SU-DHL-6 (cell line): ENCODE measurements at regions not wholly inside any gene's neighbourhood (a gene's known extent, or its start where the extent isn't known, plus 50 kb on each side); places are given as distances from the start of the nearest gene placed in this dataset.

ENCODE experiments used
- H2AFZ ChIP-seq: fragments of 200-600 bp; sonication (generic); 2 replicates; pipeline ENCODE4 v1.6.1; 2014; ENCODE audit warnings: low read depth, mild to moderate bottlenecking, moderate library complexity, mixed read lengths, antibody characterized with exemption, low read length; ENCODE audit not compliant: severe bottlenecking
- H3F3A ChIP-seq: fragments of 200-600 bp; shearing (Covaris generic); 2 replicates; pipeline ENCODE4 v1.6.0; 2016; ENCODE audit warnings: antibody characterized with exemption, mild to moderate bottlenecking; ENCODE audit not compliant: insufficient read depth
- H3K27ac ChIP-seq: fragments of 200-600 bp; sonication (generic); 2 replicates; pipeline ENCODE4 v1.5.1; 2016; ENCODE audit warnings: low read depth, mild to moderate bottlenecking, low read length, moderate library complexity, mixed read lengths
- H3K27me3 ChIP-seq: fragments of 200-600 bp; sonication (generic), shearing (Covaris generic); 2 replicates; pipeline ENCODE4 v1.6.0; 2014; ENCODE audit warnings: mild to moderate bottlenecking, low read length
- H3K36me3 ChIP-seq: fragments of 200-600 bp; sonication (generic); 2 replicates; pipeline ENCODE4 v1.6.1; 2014; ENCODE audit warnings: mild to moderate bottlenecking, low read length, mixed read lengths
- H3K4me2 ChIP-seq: fragments of 300-600, 200-600 bp; shearing (Covaris generic), sonication (generic); 2 replicates; pipeline ENCODE4 v1.6.0; 2014; ENCODE audit warnings: low read length, low read depth, mild to moderate bottlenecking; ENCODE audit not compliant: poor library complexity, severe bottlenecking
- H3K4me3 ChIP-seq: fragments of 200-600 bp; sonication (generic); 2 replicates; pipeline ENCODE4 v1.5.1; 2014; ENCODE audit warnings: antibody characterized with exemption, low read length, mild to moderate bottlenecking, mixed read lengths; ENCODE audit not compliant: insufficient read depth, poor library complexity, severe bottlenecking
- H3K79me2 ChIP-seq: fragments of 200-600 bp; sonication (generic); 2 replicates; pipeline ENCODE4 v1.6.1; 2014; ENCODE audit warnings: mild to moderate bottlenecking, low read length, moderate library complexity; ENCODE audit not compliant: insufficient read depth
- H3K9ac ChIP-seq: fragments of 200-600 bp; sonication (generic); 2 replicates; pipeline ENCODE4 v1.7.0; 2014; ENCODE audit warnings: mild to moderate bottlenecking, low read length
- H3K9me2 ChIP-seq: fragments of 200-600 bp; sonication (generic); replicated peaks from 2 replicates; pipeline ENCODE4 v1.6.1; 2014; ENCODE audit warnings: low read length; ENCODE audit not compliant: insufficient read depth
- H3K9me3 ChIP-seq: fragments of 200-600 bp; sonication (generic); 2 replicates; pipeline ENCODE4 v1.6.1; 2014; ENCODE audit warnings: low read length, mixed read lengths; ENCODE audit not compliant: insufficient read depth
- H4K20me1 ChIP-seq: fragments of 200-600 bp; sonication (generic); 2 replicates; pipeline ENCODE4 v1.6.1; 2014; ENCODE audit warnings: low read depth, mild to moderate bottlenecking, antibody characterized with exemption, low read length, moderate library complexity, mixed read lengths
- EZH2phosphoT487 ChIP-seq: fragments of 200-600 bp; sonication (generic), shearing (Covaris generic); conservative IDR thresholded peaks from 2 replicates; pipeline ENCODE4 v1.6.1; 2018; ENCODE audit warnings: mild to moderate bottlenecking, antibody characterized with exemption, low read length, moderate library complexity, mixed read lengths
- TF ChIP-seq, protein P1 (sequence below): fragments of 200-600 bp; sonication (generic); IDR thresholded peaks from one replicate; pipeline ENCODE4 v1.5.1; 2017; ENCODE audit warnings: antibody characterized with exemption, mild to moderate bottlenecking, low read length, moderate library complexity; ENCODE audit not compliant: insufficient read depth, poor library complexity, severe bottlenecking

GRCh38 chr9:107137495-107138202 lies 145.4 kb upstream of the RAD23B start:
- Histone ChIP-seq H3K9me3 (no peaks in the 10 kb centered on the region), H3K4me2 (no peak overlapping the region)

DNA sequence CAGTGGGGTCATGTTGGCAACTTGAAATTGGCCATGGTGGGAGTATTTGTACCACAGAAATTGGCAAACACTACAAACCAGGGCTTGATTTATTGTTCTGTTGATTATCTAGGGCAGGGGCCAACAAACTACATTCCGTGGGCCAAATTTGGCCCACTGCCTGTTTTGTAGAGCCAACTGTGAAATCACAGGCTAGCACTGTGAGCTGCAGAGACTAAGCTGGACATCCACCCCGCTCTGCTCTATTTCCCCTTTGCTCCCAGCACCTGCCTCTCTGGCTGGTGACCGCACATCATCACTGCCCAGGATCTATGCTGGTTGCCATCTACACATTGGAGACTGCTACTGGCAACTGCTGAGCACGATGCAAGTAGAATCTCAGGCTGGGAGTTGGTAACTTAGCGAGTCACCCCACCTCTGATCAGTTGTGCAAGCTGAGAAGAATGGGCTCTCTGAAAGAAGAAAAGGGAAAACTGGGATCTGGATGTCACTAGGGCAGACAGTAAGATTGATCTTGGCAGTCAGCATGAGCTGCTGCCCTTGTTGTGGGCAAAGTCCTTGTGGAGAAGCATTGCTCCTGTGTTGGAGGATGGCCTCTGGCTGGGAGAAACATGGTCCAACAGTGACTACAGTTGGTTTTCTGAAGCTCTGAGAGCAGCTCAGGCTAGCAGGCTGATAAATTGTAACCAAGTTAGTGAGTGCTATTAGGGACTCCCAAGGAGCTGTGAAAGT lies 144.7 kb upstream of the RAD23B start:
- no peak for TF ChIP-seq EZH2phosphoT487
- TF ChIP-seq, protein P1, sequence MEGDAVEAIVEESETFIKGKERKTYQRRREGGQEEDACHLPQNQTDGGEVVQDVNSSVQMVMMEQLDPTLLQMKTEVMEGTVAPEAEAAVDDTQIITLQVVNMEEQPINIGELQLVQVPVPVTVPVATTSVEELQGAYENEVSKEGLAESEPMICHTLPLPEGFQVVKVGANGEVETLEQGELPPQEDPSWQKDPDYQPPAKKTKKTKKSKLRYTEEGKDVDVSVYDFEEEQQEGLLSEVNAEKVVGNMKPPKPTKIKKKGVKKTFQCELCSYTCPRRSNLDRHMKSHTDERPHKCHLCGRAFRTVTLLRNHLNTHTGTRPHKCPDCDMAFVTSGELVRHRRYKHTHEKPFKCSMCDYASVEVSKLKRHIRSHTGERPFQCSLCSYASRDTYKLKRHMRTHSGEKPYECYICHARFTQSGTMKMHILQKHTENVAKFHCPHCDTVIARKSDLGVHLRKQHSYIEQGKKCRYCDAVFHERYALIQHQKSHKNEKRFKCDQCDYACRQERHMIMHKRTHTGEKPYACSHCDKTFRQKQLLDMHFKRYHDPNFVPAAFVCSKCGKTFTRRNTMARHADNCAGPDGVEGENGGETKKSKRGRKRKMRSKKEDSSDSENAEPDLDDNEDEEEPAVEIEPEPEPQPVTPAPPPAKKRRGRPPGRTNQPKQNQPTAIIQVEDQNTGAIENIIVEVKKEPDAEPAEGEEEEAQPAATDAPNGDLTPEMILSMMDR, result no peak
- Histone ChIP-seq H3K9me2 (no peaks in the 10 kb centered on the region), H2AFZ (no peak overlapping the region), H3K79me2 (no peaks in the 10 kb centered on the region), H3K27ac (no peak overlapping the region), H3K9ac (no peak overlapping the region), H3K9me3 (no peaks in the 10 kb centered on the region), H3K27me3 (no peaks in the 10 kb centered on the region), H3K4me2 (no peak overlapping the region), H3F3A (no peaks in the 10 kb centered on the region), H4K20me1 (no peaks in the 10 kb centered on the region), H3K4me3 (no peak overlapping the region), H3K36me3 (no peaks in the 10 kb centered on the region)

More at GRCh38 chr9:107137495-107138202, 145.4 kb upstream of the RAD23B start:
- no peaks in the 10 kb centered on the region for H3K79me2 ChIP-seq
- no peak for TF ChIP-seq EZH2phosphoT487
- TF ChIP-seq, protein P1, result peak; percentile 68
- no peak overlapping the region for H3K27ac ChIP-seq
- H3K4me3 ChIP-seq, result no peak overlapping the region
- no peak overlapping the region for H3K9ac ChIP-seq
- H2AFZ ChIP-seq, result no peak overlapping the region
- H3K9me2 ChIP-seq, result no peaks in the 10 kb centered on the region
- no peaks in the 10 kb centered on the region for H3F3A ChIP-seq
- no peaks in the 10 kb centered on the region for H3K36me3 ChIP-seq
- no peaks in the 10 kb centered on the region for H4K20me1 ChIP-seq
- H3K27me3 ChIP-seq, result no peaks in the 10 kb centered on the region

- Histone ChIP-seq H3K9ac (no peak overlapping the region), H3K27ac (no peak overlapping the region), H3F3A (no peaks in the 10 kb centered on the region), H2AFZ (no peak overlapping the region), H3K4me2 (no peak overlapping the region), H3K4me3 (no peak overlapping the region), H3K36me3 (no peaks in the 10 kb centered on the region), H3K9me3 (no peaks in the 10 kb centered on the region), H3K9me2 (no peaks in the 10 kb centered on the region), H3K27me3 (no peaks in the 10 kb centered on the region), H4K20me1 (no peaks in the 10 kb centered on the region), H3K79me2 (no peaks in the 10 kb centered on the region)
- no peak for TF ChIP-seq EZH2phosphoT487
- TF ChIP-seq, protein P1, result no peak
Observed at GRCh38 chr9:107141967-107142366, 141.1 kb upstream of the RAD23B start.
